Non-pigmented ciliary epithelial cell (primary cell): ENCODE measurements at regions not wholly inside any gene's neighbourhood (a gene's known extent, or its start where the extent isn't known, plus 50 kb on each side); places are given as distances from the start of the nearest gene placed in this dataset.

Experiments
- DNase-seq: peaks from one replicate; pipeline ENCODE4 v3.0.0-alpha.2; 2010; ENCODE audit warnings: low read depth

DNA sequence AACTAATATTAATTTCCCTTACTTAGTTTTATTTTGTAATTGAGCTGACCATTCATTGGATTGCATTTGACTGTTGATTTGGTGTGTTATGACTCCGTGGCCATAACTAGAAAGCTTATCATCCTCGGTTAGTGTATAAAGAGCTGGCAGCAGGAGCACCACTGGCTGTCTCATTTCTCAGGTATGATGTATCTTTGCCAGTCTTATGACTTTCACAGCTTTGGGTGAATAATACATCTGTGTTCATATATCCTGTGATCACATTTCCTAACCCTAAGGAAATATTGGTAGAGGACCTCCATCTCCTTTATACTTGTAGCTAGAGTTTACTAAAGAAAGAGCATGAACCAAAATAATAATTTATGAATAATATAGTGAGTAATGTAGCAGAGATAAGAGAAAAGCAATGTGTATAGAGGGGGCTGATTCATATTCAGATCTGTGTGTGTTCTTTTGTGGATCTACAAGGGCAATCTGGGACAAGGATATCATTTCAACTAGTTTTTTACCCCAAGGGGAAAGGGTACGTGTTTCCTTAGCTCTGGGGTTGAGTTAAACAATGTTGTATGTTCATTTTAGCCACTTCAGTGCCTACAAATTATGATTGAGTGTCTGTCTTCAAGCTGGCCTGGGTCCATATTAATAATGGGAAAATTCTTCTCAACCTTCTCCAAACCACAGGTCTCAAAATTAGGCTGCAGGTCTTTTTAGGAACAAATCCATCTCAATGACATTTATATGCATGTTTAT, 901.7 kb downstream of the NTRK3 start:
- DNase-seq = peak; percentile 47

DNA sequence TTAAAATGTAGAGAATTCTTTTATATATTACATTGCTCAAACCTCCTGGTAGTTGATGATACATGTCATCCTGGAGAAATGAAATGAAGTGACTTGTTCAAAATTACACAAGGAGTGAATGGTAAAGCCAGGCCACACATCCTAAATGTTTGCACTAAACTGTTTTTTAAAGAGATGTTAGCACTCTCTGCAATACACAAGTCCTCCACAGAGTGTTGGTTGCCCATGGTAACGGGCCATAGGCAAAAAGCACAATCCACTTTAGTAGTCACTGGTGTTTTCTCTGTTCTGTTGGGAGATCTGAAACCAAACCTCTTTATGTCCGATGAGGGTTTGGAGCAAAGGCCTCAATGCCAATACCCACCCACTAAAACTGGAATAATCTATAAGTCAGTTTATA, 907.4 kb downstream of the NTRK3 start:
- no peak for DNase-seq

DNA sequence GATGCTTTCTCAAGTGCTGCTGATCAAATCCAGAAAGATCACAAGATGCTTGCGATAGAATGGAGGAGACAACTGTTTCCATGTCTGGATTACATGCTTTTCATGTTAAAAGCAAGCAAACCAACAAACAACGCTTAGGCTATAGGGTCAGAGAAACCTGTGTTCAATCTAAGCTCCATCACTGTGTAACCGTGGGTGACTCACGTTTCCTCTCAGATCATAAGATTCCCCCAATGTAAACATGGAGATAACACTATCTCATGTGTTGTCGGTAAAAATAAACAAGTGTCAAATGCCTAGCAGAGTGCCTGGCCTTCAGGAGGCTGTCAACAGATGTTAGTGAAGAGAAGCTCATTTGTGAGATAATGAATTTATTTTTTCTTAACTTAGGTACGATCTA, 907.8 kb downstream of the NTRK3 start:
- peak; percentile 27 for DNase-seq

DNA sequence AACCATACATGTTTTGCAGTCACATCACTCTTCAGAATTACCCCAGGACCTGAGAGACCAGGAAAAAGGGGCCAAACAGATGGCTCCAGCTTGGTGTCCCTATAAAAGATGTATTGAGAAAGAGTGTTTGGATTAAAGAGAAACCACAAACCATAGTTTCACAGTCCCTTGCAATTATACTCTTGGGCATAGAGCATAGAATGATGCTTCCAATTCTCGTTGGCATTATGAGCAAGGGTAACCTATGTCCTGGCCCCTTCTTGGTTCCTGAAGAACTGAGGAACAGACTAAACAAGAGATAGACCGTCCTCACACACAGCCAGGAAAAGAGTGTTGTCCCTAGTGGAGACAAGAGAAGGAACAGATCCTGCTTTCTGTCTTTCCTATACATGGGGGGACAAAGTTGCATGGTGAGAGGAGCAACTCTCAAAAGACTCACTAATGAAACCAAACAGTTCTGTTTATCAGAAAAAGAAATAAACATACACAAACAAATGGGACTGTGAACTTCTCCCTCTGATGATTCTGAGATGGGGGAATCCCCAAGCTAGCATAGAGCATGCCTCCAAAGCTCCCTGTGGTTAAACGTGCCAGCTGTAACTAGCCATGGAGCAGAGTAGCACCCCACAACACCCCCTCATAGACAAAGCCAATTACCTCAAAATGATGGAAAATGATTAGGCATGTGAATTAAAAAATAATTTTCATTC, 908.6 kb downstream of the NTRK3 start:
- no peak for DNase-seq

DNA sequence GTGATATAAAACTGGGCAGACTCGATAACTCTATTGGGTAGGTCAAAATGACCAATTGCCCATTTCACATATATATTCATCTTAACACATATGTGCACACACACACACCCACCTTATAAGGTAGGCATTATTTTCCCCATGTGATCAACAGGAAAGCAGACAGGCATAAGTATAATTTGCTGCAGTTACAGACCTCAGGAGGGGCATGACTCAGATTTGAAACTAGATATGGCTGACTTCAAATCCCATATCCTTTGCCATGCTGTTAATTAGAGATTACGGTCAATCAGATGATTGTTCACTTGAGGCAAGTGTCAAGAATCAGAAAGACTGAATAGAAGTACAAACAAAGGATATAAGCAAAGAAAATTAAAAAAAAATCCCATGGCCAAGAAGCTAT, 910.6 kb downstream of the NTRK3 start:
- no peak for DNase-seq

DNA sequence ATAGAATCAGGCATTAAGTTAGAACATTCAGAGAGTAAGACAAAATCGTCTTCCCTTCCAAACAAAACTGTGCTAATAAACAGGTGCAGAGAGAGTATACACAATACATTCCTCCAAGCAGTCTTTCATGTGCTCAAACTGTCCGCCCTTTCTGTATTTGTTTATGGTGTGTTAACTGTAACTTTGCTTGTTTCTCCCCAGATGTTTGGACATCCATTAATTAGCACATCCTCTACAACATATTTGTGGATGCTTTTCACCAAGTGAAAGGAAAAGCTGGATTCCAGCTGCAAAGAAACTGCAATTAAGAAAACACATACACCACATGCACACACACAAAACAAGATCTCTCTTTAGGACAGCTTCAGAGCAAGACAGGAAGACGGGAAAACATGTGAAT, 912.6 kb downstream of the NTRK3 start:
- DNase-seq = no peak

DNA sequence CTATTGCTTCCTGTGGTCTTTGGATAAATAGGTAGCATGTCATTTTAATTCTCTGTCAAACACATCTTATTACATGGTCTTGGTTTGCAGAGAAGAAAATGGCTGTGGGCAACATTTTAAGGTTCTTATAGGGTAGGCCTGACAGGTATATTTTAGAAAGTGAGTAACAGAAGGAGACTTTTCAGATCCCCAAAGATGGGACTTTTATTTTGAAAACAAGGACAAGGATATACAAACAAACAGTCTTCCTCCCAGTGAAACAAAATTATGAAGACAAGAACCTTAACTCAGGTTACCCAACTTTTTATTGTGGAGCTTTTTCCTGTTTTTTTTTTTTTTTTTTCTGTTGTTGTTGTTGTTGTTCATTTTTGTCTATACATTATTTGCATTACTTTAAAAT, 916.2 kb downstream of the NTRK3 start:
- DNase-seq = no peak

DNA sequence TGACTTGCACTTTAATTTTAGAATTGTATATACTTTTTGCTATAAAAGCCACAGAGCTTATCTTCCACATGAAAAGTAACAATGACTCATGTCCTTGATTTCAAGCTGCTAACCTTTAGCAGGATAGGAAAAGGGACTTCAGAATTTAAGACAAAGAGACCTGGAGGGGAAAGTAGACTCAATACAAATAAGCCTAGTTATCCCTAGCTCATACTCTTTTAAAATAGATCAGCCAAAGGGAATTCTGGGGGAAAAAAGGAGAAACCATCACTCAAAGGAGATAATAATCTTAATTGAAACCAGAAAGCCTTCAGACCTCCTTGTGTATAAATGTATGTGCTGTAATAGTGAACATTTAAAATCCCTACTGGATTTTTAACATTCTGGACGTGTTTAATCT, 930.3 kb downstream of the NTRK3 start:
- DNase-seq = no peak

DNA sequence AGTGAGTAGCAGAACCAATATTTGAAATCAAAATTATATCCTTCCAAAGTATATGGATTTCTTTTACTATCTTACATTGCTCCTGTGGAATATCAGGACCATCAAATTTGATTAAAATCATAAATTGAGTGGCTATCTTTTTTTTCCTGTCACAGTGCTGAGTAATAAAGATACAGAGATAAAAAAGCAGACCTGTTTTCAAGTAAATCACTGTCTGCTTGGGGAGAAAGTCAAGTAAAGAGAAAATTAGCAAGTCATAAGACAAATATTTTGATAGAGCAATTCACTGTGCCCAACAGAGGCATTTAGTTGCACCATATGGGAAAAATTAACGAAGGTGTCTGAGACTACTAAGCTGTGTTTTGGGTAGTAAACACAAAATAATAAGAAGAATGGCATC, 933.7 kb downstream of the NTRK3 start:
- DNase-seq = no peak

DNA sequence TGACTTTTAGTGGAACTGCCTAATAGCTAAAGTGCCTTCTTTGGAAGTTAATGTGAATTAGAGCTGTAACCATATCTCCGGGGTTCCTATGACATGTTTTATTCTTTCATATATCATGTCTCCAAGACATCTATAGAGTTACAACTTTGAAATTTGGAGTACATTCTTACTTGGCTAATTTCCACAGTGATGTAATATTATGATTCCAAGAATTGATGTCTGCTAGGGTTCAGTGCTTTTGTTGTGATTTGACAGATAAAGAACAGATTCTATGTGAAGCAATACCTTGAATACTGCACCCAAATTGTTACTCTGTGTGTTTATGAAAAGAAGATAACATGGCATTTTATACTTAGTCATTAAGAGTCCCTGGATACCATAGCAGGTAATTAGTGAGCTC, 934.3 kb downstream of the NTRK3 start:
- DNase-seq = no peak

DNA sequence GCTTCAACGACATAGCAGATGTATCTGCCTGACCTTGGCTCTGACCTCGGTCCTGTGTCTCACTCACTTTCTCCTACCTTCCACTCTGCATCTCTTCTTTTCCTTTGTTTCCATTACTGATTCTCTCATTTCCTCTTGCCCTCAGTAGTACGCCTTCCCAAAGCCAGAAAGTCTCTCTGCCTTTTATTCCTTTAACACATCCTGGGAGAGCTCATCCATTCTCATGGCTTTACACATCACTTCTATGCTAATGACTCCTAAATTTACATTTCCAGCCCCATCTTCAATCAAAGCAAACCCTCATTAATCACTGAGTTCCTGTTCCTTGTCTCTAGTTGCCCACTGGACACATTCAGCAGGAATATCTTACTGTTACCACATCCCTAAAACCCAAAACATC, 938.6 kb downstream of the NTRK3 start:
- no peak for DNase-seq

DNA sequence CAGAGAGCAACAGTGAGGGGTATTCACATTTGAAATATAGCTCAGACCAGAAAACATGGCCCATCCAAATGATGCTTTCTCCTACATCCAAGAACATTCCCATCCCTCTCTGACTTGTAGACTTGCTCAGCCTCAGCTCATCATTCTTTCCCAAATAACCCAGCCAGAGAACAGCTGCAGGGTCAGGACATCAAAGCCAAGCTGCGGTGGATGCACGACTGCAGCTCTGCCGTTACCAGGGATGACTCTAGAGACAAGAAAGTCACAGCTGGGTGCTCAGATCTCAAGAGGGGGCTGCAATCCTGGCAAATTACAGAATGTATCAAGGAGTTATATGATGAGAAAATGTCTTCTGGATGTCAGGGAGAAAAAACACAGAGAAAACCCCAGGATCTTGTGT, 944.3 kb downstream of the NTRK3 start:
- DNase-seq = no peak

DNA sequence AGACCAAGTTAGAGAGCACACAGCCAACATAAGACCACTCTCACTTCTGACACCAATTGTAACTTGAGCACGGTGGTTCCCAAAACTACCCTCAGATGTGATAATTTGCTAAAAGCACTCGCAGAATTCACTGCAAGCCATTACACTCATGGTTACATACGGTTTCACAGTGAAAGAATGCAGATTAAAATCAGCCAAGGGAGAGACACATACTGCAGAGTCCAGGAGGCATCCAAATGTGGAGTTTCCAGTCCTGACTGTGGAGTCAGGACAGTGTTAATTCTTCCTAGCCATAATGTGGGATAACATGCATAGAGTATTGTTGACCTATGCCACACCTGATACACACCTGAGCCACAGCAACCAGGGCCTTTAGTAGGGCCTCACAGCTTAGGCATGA, 956.4 kb downstream of the NTRK3 start:
- DNase-seq = no peak

DNA sequence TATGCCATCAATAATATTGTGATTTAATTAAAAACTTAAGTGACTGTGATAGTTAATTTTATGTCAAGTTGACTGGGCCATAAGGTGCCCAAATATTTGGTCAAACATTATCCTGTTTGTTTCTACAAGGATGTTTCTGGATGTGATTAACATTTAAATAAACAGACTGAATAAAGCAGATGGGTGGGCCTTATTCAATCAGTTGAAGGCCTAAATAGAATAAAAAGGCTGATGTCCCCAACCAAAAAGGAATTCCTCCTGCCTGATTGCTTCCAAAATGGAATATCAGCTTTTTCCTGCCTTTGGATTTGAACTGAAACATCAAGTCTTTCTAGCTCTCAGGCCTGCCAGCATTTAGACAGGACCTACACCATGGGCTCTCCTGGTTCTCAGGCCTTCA, 961.7 kb downstream of the NTRK3 start:
- no peak for DNase-seq

DNA sequence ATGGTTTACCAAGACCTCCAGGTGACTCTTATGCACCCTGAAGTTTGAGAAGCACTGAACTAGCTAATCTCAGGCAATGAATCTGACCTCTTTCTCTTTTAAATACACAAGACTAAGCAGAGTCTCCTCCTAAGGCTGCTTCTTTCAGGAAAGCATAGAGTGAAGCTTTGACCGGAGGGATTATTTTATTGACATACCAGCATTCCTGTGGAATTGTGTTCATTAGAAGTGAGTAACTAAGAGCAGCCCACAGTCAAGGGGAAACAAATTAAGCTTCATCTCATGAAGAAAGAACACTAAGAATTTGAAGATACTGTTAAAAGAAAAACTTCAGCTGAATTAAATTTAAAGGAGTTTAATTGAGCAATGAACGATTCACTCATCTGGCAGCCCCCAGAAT, 963.5 kb downstream of the NTRK3 start:
- DNase-seq = no peak

DNA sequence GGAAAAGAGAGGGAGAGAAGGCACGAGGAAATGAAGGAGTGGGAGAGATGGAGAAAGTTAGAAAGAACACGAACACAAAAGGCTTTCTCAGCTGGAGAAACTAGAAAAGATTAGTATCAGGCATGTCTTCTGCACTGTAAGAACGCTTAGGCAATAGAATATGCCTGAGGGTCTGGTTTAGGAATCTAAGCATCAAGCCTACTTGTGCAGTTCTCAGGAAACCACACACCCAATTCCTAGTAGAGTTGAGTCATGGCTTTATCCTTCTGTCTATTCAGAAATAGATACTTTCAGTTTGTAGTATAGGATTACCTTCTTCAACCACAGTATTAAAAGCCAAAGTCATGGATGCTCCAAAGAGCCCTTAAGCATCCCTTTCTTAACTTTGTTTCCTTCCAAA, 969.4 kb downstream of the NTRK3 start:
- DNase-seq = peak; percentile 40

DNA sequence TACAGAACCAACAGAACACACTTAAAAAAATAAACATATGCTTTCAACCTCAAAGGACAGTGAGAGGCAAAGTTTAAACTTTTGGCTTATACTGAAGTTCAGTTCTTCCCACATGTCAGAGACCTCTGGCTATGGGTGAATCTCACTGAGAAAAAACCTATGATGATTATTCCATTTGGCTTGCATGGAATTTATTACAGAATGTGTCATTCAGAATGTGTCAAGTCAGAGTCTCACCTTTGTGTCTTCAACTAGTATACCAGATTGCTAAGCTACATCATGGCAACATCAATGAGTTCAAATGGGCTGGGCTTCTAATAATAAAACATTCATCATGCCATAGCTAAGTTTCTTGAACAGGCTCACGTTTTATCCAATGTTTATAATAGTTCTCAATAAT, 987.0 kb downstream of the NTRK3 start:
- no peak for DNase-seq

DNA sequence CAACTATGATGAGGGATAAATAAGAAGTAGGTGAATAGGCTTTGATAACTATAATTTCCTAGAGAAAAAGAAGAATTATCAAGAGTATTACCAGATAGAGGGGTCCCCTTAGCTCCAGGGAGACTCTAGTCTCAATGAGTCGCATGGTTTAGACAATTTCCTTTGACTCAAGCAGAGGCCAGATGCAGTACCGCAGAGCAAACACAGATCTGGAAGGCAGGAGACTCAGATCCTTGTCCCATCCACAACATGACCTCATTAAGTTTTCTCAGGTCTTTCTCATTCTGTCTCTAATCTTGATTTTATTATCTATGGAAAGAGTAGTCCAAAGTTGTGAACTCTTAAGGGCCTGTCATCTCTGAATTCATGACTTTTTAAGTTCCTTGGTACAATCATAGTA, 987.9 kb downstream of the NTRK3 start:
- DNase-seq = no peak

DNA sequence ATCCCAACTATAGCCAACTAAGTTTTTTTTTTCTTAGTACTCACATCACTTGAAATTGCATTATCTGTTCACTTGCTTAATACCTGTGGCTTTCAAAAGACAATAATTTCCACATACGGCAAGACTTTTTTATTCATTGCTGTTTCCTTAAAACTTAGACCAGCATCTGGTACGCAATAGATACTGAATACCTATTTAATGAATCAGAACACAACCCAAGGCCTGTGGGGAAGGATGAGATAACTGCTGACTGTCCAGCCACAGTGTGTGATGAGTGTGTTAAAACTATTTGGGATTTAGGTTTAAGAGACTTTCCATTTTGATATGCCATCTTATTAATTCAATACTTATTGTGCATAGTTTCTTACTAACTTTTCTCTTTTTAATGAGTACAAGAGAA, 988.7 kb downstream of the NTRK3 start:
- peak; percentile 38 for DNase-seq

DNA sequence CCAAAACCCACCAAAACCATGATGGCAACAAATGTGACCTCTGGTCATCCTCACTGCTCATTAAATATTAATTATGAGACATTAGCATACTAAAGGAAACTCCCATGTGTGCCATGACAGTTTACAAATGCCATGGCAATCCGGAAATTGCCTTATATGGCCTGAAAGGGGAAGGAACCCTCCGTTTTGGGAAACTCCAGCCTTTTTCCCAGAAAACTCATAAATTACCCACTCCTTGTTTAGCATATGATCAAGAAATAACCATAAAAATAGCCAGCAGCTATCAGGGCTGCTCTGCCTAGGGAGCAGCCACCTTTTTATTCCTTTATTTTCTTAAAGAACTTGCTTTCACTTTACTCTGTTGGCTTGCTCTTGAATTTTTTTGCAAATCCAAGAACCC, 992.7 kb downstream of the NTRK3 start:
- no peak for DNase-seq

DNA sequence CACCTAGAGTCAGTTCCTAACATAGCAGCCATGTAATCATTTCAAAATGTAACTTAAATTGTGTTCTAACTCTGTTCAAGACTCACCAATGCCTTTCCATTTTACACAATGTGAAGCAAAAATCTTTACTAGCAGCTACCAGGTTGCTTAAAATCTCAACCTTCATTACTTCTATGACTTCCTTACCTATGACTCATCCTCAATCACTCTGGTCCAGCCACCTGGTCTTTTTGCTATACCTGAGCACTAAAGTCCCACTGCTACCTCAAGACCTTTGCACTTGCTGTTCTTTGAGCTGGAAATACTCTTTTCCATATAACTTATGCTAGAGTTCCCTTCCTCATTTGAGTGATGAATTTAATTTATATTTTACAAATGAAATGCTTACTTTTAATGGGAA, 993.2 kb downstream of the NTRK3 start:
- DNase-seq = no peak

DNA sequence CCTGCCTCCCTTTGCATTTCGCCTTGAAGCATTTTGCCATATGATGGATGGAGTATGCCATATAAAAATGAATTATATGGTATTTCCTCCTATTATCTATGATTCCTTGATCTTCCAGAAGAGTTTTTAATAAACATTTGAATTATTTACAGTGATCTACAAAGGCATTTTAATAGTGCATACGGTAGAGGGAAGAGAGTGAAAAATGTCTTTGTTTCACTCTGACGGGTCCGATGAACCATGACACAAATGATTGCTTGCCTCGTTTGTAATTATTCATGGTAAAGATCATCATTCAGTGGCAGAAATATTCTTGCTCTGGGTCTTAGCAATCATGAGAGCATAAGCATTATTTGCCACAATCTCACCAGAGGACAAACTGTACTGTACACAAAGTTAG, 1010.9 kb downstream of the NTRK3 start:
- DNase-seq = no peak

DNA sequence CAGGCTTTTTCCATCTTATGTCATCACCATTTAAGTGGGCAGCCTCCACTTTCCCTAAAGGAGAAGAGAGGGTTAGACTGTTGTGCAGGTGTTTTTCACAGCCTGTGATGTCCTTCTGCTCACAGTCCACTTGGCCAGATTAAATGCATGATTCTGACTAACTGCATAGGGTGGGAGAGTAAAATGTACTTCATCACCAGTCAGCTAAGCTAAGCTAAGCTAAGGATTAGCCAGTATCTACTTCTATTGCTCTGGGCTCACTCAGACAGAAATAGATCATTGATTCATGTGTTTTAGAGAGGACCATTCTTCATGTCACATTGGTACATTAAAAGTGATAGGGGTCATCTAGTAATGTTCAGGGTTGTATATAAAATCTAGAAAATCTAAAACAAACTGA, 1013.1 kb downstream of the NTRK3 start:
- no peak for DNase-seq

DNA sequence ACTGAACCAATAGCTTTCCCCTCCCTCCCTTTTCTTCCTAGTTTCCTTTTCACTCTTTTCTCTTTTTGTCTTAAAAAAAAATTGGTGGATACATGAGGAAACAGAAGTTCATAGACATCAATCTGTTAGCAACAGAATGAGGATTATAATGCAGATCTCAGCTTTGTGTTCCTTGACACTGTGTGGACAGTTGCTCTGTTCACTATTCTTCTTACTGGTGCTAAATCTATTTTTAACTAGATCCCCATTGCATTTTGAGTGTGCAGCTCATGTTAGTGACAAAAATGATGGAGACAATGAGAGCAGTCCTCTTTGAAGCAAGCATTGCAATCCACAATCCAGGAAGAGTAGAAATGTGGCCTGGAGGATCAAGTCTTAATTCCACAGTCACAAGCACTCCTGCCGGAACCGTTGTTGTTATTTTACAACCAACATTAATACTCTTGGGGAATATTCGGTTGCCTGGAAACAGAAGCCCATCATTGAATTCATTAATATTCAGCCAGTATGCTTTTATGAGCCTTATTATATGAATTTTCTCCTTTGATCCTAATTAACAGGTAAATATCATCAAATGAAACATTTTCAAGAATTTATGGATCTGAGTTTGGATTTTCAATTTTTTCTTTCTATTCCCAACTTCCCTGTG, 1016.8 kb downstream of the NTRK3 start:
- DNase-seq = no peak
